SIG-M5 treated with dmso at 0.1 percent for 504 hours (cell line): ENCODE measurements at regions not wholly inside any gene's neighbourhood (a gene's known extent, or its start where the extent isn't known, plus 50 kb on each side); places are given as distances from the start of the nearest gene placed in this dataset.
"Not testable (repeated sequence)": the region's sequence is repeated elsewhere in the genome, so short reads cannot be mapped to it uniquely, and the experiment has no call there.

Experiments used
- DNase-seq: peaks from one replicate; lab custom pipeline; 2025; ENCODE audit not compliant: unreplicated experiment; lab: John Stamatoyannopoulos, UW

- no peak for DNase-seq
Observed at GRCh38 chr5:66234241-66234640, 90.1 kb downstream of the SREK1 start.

- no peak for DNase-seq
Observed at GRCh38 chr5:66238435-66238834, 94.3 kb downstream of the SREK1 start.

- peak; percentile 2 for DNase-seq
Observed at GRCh38 chr5:66239034-66239433, 94.9 kb downstream of the SREK1 start.

GRCh38 chr5:66241136-66241825, 97.2 kb downstream of the SREK1 start:
- no peak for DNase-seq

- DNase-seq = no peak
Observed at GRCh38 chr5:66242050-66242715, 98.1 kb downstream of the SREK1 start.

GRCh38 chr5:66246608-66247007, 102.5 kb downstream of the SREK1 start:
- no peak for DNase-seq

GRCh38 chr5:66247176-66247960, 103.3 kb downstream of the SREK1 start:
- DNase-seq = peak; percentile 39

- DNase-seq = no peak
Observed at GRCh38 chr5:66248874-66249273, 104.8 kb downstream of the SREK1 start.

- DNase-seq = no peak
Observed at GRCh38 chr5:66249920-66250319, 105.8 kb downstream of the SREK1 start.

GRCh38 chr5:66252849-66253248, 108.7 kb downstream of the SREK1 start:
- no peak for DNase-seq

GRCh38 chr5:66255714-66256113, 111.6 kb downstream of the SREK1 start:
- DNase-seq = peak; percentile 62

- no peak for DNase-seq
Observed at GRCh38 chr5:66273121-66273520, 129.0 kb downstream of the SREK1 start.

- no peak for DNase-seq
Observed at GRCh38 chr5:66276986-66277385, 132.9 kb downstream of the SREK1 start.

GRCh38 chr5:66277981-66278380, 133.9 kb downstream of the SREK1 start:
- no peak for DNase-seq

GRCh38 chr5:66281294-66281693, 137.2 kb downstream of the SREK1 start:
- DNase-seq = peak; percentile 28

GRCh38 chr5:66284588-66285342, 140.7 kb downstream of the SREK1 start:
- no peak for DNase-seq

GRCh38 chr5:66285343-66285922, 141.3 kb downstream of the SREK1 start:
- no peak for DNase-seq

- no peak for DNase-seq
Observed at GRCh38 chr5:66291771-66292170, 147.7 kb downstream of the SREK1 start.

GRCh38 chr5:66293851-66294250, 149.8 kb downstream of the SREK1 start:
- not testable (repeated sequence) for DNase-seq

- no peak for DNase-seq
Observed at GRCh38 chr5:66299463-66299862, 155.4 kb downstream of the SREK1 start.

GRCh38 chr5:66302344-66302743, 158.2 kb downstream of the SREK1 start:
- no peak for DNase-seq
